Lung (tissue), 11 donors: ENCODE measurements at regions not wholly inside any gene's neighbourhood (a gene's known extent, or its start where the extent isn't known, plus 50 kb on each side); places are given as distances from the start of the nearest gene placed in this dataset.

Experiments used
- ATAC-seq: fragments of 200-7000 bp; cut with Tn5 transposase; one replicate; pipeline ENCODE4 v1.9.1; 2020; ENCODE audit warnings: moderate number of reproducible peaks; ENCODE audit not compliant: insufficient read depth, low FRiP score
- DNase-seq, 3 donors: peaks; one replicate each; pipeline ENCODE4 v3.0.0-alpha.2; 2013 to 2017
- H3K27ac ChIP-seq, 2 donors: one replicate each; pipeline ENCODE4 v1.5.1; 2013; ENCODE audit warnings: mild to moderate bottlenecking in 2 of 2, moderate library complexity in 2 of 2, control low read depth in 1 of 2, inconsistent platforms in 1 of 2, low read depth in 1 of 2, low read length in 1 of 2
- H3K27me3 ChIP-seq, 3 donors: one replicate each; pipeline ENCODE4 v1.5.1; 2013; ENCODE audit warnings: low read length in 2 of 3; ENCODE audit not compliant: control insufficient read depth in 3 of 3, insufficient read depth in 3 of 3
- H3K36me3 ChIP-seq, 4 donors: one replicate each; pipeline ENCODE4 v1.5.1; 2013; ENCODE audit warnings: low read length in 4 of 4, mild to moderate bottlenecking in 1 of 4, moderate library complexity in 1 of 4; ENCODE audit not compliant: control insufficient read depth in 4 of 4, insufficient read depth in 4 of 4
- H3K4me1 ChIP-seq, 5 donors: one replicate each; pipeline ENCODE4 v1.5.1; 2013; ENCODE audit warnings: low read length in 5 of 5, mild to moderate bottlenecking in 2 of 5, moderate library complexity in 1 of 5; ENCODE audit not compliant: control insufficient read depth in 5 of 5, insufficient read depth in 5 of 5
- H3K4me3 ChIP-seq: one replicate; pipeline ENCODE4 v1.5.1; 2013; ENCODE audit warnings: mild to moderate bottlenecking, control low read depth, moderate library complexity
- H3K9ac ChIP-seq, 2 donors: one replicate each; pipeline ENCODE4 v1.5.1; 2013; ENCODE audit warnings: low read length in 2 of 2, control low read depth in 1 of 2; ENCODE audit not compliant: insufficient read depth in 1 of 2
- H3K9me3 ChIP-seq, 4 donors: one replicate each; pipeline ENCODE4 v1.5.1; 2013; ENCODE audit warnings: low read length in 3 of 4, mild to moderate bottlenecking in 1 of 4, moderate library complexity in 1 of 4; ENCODE audit not compliant: control insufficient read depth in 4 of 4, insufficient read depth in 3 of 4
- CTCF ChIP-seq: IDR thresholded peaks from 2 replicates; pipeline ENCODE4 v1.5.1; 2012; ENCODE audit warnings: mild to moderate bottlenecking; ENCODE audit errors: control extremely low read depth, extremely low read depth
- WGBS, 2 donors: extraction: QIAGEN DNeasy Blood & Tissue Kit; methylation state at CpG; one replicate each; pipeline ENCODE4 v1.1.7; 2013; 5-methylcytosine and 5-hydroxymethylcytosine counted together
- donor health status: control.
- donor health status: control.
- donor health status: Bipolar disorder and iron deficiency.
- donor health status: healthy.
- donor health status: DM: yes; HTN: yes; CAD: no.

- TF ChIP-seq CTCF: no peak
- 71 to 83% methylated on average over 1 of the region's 1 CpG for WGBS, 2 donors
- peaks cover 0 to 2% (median 0%) of the 10 kb centered on the region in 3 donors for H3K27me3 ChIP-seq
- no peak for ATAC-seq
- H3K27ac ChIP-seq: no peak overlapping the region
- peaks cover 0 to 2% (median 0%) of the 10 kb centered on the region in 5 donors for H3K4me1 ChIP-seq
- no peaks in the 10 kb centered on the region for H3K9me3 ChIP-seq
- H3K36me3 ChIP-seq: no peaks in the 10 kb centered on the region
- no peak overlapping the region for H3K9ac ChIP-seq
- H3K4me3 ChIP-seq: no peak overlapping the region
- DNase-seq: no peak
Observed at GRCh38 chr13:31515427-31515826, 223.9 kb upstream of the RXFP2 start.

GRCh38 chr13:31517599-31517998 lies 221.7 kb upstream of the RXFP2 start:
- no peak for TF ChIP-seq CTCF
- Histone ChIP-seq H3K4me1 (peaks cover 0 to 2% (median 0%) of the 10 kb centered on the region in 5 donors), H3K27ac (no peak overlapping the region), H3K27me3 (no peaks in the 10 kb centered on the region), H3K4me3 (no peak overlapping the region), H3K9ac (no peak overlapping the region), H3K9me3 (peaks cover 0 to 2% (median 0%) of the 10 kb centered on the region in 4 donors), H3K36me3 (no peaks in the 10 kb centered on the region)
- ATAC-seq (no peak), DNase-seq (no peak)
- 96% methylated on average over 3 of the region's 3 CpGs for WGBS, 2 donors

- Histone ChIP-seq H3K9ac (no peak overlapping the region), H3K4me3 (no peak overlapping the region), H3K4me1 (peaks cover 0 to 2% (median 0%) of the 10 kb centered on the region in 5 donors), H3K27me3 (no peaks in the 10 kb centered on the region), H3K36me3 (no peaks in the 10 kb centered on the region), H3K27ac (no peak overlapping the region), H3K9me3 (peaks cover 0 to 2% (median 0%) of the 10 kb centered on the region in 4 donors)
- ATAC-seq (no peak), DNase-seq (no peak)
- 63 to 80% methylated on average over 4 of the region's 4 CpGs for WGBS, 2 donors
- no peak for TF ChIP-seq CTCF
Observed at GRCh38 chr13:31518645-31519044, 220.7 kb upstream of the RXFP2 start.

- no peak for TF ChIP-seq CTCF
- Histone ChIP-seq H3K9ac (no peak overlapping the region), H3K27me3 (no peaks in the 10 kb centered on the region), H3K9me3 (peaks cover 0 to 2% (median 0%) of the 10 kb centered on the region in 4 donors), H3K4me1 (no peaks in the 10 kb centered on the region), H3K4me3 (no peak overlapping the region), H3K27ac (no peak overlapping the region), H3K36me3 (no peaks in the 10 kb centered on the region)
- DNase-seq: no peak
- no peak for ATAC-seq
Observed at GRCh38 chr13:31521435-31521834, 217.9 kb upstream of the RXFP2 start.
